HG03064 (cell line): ENCODE measurements at regions not wholly inside any gene's neighbourhood (a gene's known extent, or its start where the extent isn't known, plus 50 kb on each side); places are given as distances from the start of the nearest gene placed in this dataset.

Source experiments
- ATAC-seq: cut with Tn5 transposase; IDR thresholded peaks from one replicate; pipeline ENCODE4 v1.9.1; 2021; ENCODE audit warnings: low read depth; ENCODE audit not compliant: unreplicated experiment

DNA sequence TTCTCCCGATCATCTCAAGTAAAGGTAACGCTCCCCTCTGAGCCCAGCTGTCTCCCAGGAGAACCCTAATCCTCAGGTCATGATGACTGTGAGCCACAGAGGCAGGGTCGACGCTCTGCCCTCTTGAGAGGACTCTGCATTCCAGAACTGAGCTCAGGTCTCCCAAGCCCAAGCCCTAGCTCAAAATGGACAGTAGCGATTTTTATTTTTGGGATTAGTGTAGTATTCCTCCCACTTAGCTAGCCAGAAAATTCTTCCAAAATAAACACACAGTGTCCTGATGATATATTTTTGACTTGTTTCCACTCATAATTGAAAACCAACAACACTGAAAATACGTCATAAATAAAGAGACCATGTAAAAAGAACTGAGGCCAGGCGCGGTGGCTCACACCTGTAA, 462.0 kb upstream of the MGMT start:
- no peak for ATAC-seq

DNA sequence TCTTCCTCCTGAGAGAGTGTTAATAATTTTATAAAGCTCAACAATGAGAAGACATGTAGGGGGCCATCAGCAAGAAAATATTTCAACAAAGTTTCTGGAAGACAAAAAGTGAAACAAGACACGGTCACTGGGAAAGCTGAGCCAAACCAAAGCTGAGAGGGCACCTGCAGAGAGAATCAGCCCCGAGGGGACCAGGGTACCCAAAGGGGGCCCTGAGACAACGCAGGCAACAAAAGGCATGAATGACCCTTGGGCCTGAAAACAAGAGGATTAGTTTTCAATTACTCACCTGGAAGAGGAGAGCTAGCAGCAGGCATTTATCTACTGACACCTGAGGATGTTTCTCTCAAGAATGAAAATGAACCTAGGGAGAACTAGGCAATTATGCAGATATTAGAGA, 461.2 kb upstream of the MGMT start:
- ATAC-seq: no peak

DNA sequence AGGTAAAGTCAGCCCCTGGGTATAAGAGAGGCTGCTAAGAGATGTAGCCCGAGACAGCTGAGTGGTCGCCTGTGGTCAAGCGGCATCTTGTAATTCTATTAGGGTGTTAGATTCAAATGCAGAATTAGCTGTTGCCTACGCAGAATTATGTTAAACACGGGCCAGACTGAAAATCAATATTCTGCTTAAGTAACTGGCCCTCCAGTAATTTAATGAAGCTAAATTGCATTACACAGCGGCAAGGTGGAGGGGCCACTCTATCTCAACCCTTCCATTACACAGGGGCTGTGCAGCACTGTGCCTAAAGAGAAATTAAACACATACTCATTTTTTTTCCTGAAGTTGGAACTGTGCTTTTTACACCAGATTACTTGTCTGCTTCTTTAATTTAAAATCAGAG, 448.5 kb upstream of the MGMT start:
- ATAC-seq: no peak

DNA sequence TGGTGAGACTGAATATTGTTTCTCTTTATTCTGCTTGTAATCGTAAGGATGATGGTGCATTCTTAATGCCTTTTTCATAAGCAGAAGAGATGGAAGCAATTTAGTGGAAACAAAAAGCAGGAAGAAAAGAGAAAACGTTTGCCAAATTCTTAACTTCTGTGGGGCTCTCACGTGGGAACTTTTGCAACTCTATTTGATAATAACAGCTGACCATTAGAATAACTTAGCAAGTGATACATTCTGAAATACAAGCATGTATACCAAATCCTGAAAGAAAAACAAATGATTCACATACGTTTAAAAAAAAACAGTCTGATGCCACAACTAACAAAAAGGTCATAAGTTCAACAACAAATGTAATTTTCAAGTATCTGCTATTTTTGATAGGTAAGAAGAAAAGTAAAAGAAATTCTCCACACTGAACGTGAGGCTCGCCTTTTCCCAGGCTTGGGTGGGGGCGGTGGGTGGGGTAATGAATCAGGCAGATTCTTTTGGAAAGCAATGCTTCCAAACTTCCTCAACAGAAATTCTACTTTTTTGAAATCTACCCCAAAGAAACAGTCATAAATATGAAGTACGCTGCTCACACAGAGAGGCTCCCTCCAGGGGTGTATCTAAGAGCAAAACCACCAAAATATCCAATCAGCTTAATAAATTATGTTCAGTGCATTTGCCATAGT, 446.2 kb upstream of the MGMT start:
- no peak for ATAC-seq

GRCh38 chr10:129021594-129022304, 445.3 kb upstream of the MGMT start:
- no peak for ATAC-seq

GRCh38 chr10:129023082-129023481, 444.0 kb upstream of the MGMT start:
- no peak for ATAC-seq

GRCh38 chr10:129024046-129024445, 443.0 kb upstream of the MGMT start:
- no peak for ATAC-seq

- ATAC-seq: no peak
Observed at GRCh38 chr10:129025787-129026186, 441.3 kb upstream of the MGMT start.

- ATAC-seq: no peak
Observed at GRCh38 chr10:129027906-129028305, 439.1 kb upstream of the MGMT start.

- ATAC-seq: no peak
Observed at GRCh38 chr10:129028451-129028850, 438.6 kb upstream of the MGMT start.

DNA sequence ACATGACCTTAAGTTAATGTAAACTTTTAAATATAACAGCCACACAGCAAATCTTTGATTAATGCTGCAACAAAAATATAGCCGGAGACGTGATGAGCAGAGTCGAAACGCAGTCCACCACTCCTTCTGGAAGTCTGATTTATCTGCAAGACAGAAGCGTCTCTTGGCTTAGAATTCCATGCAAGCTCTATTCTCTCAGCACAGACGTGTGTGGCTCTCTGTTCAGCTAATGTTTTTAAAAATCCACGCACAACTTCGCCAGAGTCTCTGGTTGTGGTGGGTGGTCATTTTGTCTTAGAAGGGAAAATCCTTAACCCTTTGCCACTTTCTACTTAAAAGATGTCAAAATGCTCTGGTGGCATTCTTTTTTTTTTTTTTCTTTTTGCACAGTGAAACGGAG, 438.0 kb upstream of the MGMT start:
- no peak for ATAC-seq

- no peak for ATAC-seq
Observed at GRCh38 chr10:129029851-129030602, 437.0 kb upstream of the MGMT start.

- no peak for ATAC-seq
Observed at GRCh38 chr10:129030603-129030895, 436.5 kb upstream of the MGMT start.

GRCh38 chr10:129030996-129031843, 435.8 kb upstream of the MGMT start:
- no peak for ATAC-seq

- ATAC-seq: no peak
Observed at GRCh38 chr10:129031844-129032150, 435.2 kb upstream of the MGMT start.

GRCh38 chr10:129032372-129033313, 434.4 kb upstream of the MGMT start:
- no peak for ATAC-seq

DNA sequence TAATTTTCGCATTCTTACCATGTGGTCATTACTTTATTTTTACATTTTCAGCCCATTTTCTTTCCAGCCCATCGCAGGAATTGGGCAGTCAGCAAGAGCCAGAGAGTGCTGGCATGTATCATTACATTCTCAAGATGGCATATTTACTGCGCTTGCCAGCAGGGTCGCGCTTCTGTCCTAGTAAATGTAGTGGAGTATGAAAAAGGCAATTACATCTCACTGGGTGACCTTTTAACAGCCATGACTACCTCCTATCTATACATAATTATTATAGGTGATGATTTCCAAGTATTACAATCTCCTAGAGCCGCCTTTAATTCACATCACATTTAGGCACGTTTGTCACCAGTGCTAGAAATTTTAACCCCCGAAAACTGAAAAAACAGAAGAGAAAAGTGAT, 433.7 kb upstream of the MGMT start:
- no peak for ATAC-seq

GRCh38 chr10:129033790-129034272, 433.2 kb upstream of the MGMT start:
- ATAC-seq: no peak

DNA sequence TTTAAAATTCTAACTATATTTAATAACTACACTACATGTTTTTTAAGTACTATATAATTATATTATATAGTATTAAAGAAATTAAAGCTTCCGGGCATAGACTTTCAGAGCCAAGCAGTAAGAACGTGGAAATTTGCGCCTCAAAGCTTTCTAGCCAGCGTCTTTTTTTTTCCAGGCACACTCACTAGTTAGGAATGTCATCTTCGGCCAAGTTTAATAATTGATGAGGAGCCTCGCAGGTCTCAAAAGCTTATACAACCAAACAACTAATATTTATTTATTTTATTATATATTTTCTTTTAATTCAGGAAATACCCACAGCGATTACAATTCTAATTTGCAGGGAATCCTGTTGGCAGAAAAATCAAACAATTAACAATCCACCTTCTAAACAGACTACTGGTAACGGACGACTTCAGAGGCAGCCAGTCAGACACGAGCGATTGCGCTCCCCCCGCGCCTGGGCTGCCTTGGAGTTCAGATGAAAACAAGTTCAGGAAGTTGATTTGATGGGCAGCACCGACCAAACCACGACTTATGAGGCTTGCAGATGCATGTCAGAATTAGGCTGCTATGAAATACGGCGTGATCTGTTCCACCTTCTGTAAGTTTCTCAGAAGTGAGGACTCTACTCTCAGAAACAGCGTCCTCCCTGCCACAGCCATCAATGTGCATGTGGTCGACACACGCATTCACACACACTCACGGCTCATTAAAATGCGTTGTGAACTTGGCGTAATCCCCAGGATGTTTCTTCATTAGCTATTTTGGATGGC, 431.8 kb upstream of the MGMT start:
- ATAC-seq: no peak
